Coronary artery (tissue), 2 donors: ENCODE measurements at regions not wholly inside any gene's neighbourhood (a gene's known extent, or its start where the extent isn't known, plus 50 kb on each side); places are given as distances from the start of the nearest gene placed in this dataset.

ENCODE experiments used
- DNase-seq: peaks from one replicate; pipeline ENCODE4 v3.0.0-alpha.2; 2017; ENCODE audit warnings: low spot score
- H3K27ac ChIP-seq, 2 donors: fragments of 200-600 bp; sonication (generic); one replicate each; pipeline ENCODE4 v1.5.1; 2016 to 2019
- H3K4me3 ChIP-seq: fragments of 200-600 bp; sonication (generic); 2 replicates; pipeline ENCODE4 v1.5.1; 2016; ENCODE audit warnings: mild to moderate bottlenecking, moderate library complexity
- TF ChIP-seq, protein P1 (sequence below): fragments of 200-600 bp; sonication (generic); IDR thresholded peaks from one replicate; pipeline ENCODE4 v1.5.1; 2019; ENCODE audit warnings: antibody characterized with exemption

DNA sequence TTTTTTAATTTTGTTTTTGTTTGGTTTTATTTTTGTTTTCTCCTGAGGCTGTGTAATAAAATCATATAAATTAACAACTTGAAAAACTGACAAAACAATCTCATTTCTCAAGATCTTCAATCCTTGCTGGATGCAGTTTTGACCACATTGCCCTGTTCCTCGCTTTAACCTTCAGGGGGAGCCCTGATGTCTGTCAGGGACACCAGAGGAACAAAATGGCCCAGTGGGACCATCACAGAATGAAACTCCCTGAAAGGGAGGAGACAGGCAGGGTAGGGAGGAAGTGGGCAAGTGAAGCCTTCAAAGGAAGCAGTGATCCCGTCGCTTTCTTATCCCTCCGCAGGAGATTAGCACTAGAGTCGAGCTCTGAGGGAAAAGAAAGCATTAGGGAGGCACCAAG is 274.9 kb upstream of the LDB2 start:
- Histone ChIP-seq H3K27ac (no peak overlapping the region), H3K4me3 (no peak overlapping the region)
- no peak for DNase-seq
- TF ChIP-seq, protein P1, sequence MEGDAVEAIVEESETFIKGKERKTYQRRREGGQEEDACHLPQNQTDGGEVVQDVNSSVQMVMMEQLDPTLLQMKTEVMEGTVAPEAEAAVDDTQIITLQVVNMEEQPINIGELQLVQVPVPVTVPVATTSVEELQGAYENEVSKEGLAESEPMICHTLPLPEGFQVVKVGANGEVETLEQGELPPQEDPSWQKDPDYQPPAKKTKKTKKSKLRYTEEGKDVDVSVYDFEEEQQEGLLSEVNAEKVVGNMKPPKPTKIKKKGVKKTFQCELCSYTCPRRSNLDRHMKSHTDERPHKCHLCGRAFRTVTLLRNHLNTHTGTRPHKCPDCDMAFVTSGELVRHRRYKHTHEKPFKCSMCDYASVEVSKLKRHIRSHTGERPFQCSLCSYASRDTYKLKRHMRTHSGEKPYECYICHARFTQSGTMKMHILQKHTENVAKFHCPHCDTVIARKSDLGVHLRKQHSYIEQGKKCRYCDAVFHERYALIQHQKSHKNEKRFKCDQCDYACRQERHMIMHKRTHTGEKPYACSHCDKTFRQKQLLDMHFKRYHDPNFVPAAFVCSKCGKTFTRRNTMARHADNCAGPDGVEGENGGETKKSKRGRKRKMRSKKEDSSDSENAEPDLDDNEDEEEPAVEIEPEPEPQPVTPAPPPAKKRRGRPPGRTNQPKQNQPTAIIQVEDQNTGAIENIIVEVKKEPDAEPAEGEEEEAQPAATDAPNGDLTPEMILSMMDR: no peak

DNA sequence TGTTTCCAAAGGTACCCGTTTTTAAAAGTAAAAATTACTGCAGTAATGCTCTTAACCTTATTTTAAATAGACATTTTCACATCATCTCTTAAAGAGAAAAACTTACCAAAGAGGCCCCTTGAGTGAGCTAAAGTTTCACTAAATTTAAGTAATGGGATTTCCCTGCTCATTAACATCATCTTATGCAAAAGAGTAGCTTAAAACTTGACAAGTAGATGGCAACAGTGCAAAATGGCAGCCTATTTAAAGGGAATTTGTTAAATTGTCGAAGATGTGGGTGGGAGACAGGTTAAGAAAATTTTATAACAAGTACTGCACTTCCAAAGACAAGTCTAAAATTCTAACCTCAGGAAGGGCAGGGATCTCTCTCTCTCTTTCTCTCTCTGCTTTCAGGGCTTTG is 271.7 kb upstream of the LDB2 start:
- Histone ChIP-seq H3K4me3 (no peak overlapping the region), H3K27ac (no peak overlapping the region)
- TF ChIP-seq, protein P1: no peak
- no peak for DNase-seq

DNA sequence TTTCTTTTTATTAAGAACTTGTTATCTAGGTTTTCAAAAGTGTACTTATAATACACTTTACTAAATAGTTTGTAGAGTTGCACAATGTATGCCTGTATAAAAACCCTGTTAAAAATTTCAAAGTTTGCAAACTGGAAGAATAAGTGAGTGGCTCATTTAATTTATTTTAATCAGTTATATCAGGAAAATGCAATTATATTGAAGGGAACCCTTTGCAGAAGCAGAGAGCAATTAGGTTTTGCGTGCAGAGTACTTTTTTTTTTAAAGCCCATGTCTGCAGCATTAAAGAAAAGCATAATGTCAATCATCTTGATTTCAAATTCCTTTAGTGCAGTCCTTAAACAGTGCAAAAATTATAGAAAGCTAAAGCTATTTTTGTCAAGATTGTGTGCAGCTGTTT is 271.3 kb upstream of the LDB2 start:
- TF ChIP-seq, protein P1: no peak
- Histone ChIP-seq H3K4me3 (no peak overlapping the region), H3K27ac (no peak overlapping the region)
- DNase-seq: no peak

DNA sequence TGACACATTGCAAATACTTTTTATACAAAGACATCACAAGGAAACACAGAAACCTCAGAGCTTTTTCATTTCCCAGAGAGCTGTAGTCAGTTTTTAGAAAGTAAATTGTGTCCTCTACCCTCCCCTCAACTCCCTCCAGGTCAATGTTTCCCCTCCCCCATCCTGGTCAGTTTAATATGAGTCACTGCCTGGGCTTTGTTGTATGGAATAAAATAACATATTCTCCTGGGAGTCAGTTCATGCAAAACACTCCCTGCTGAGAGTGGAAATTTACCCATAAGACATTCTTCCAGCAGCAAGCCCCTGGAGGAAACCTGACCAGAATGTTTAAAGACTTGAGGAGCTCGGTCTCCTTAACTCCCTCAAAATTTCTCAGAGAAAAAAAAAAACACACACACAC is 270.1 kb upstream of the LDB2 start:
- Histone ChIP-seq H3K4me3 (no peak overlapping the region), H3K27ac (peak overlapping the region; percentile 3 to 25)
- TF ChIP-seq, protein P1: no peak
- no peak for DNase-seq

DNA sequence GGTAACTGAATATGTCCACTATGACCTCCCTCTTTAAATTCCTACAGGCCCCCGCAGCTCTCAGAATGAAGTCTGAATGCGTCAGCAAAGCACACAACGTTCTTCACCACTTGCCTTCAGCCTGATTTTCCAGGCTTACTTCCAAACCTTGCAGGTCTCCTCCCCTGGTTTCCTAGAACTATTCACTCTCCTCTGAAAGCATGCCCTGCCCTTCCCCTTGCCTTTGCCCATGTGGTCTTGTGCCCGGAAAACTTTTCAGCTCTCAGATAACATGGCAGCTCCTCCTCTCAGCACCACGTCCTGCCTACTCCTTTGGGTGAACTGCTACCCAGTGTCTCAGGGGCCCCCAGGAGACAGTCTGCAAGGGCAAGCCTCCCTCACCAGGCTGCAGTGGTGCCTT is 268.5 kb upstream of the LDB2 start:
- Histone ChIP-seq H3K27ac (peak overlapping the region; percentile 45 to 59), H3K4me3 (no peak overlapping the region)
- no peak for DNase-seq
- TF ChIP-seq, protein P1: no peak

DNA sequence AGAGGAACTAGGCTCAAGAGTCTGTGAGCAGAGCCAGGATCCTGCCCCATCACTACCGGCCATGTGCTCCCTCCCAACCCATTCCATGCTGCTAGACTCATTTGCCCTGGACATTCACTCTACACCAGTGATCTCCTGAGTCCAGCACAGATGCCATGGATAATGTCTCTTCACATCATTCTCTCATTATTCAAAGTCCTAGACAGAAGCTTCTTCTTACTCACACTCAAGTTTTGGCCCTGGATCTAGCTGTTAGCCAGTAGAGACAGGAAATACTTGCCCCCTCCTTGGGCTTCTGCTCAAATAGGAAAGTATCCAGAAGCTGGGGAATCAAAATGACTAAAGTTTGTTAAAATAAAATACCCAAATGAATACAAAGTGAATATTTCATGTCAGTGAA is 266.8 kb upstream of the LDB2 start:
- DNase-seq: no peak
- H3K27ac ChIP-seq: no peak overlapping the region
- no peak overlapping the region for H3K4me3 ChIP-seq
- TF ChIP-seq, protein P1: no peak

DNA sequence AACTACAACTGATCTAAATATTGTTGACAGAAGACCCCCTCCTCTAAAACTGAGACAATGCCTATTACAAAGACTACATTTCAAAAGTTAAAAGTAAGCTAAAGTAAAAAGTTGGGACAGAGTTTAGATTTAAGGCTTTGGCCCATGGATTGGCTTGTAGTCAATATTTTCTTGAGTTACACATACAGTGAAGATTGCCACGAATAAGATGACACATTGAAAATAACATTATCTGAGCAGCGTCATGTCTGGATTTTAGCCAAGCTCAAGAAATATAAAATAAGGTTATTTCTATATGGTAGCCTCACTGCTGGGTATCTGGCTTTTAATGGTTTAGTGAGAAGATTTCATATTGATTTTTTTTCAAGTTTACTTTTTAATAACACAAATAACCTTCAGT is 266.2 kb upstream of the LDB2 start:
- DNase-seq: no peak
- H3K4me3 ChIP-seq: no peak overlapping the region
- TF ChIP-seq, protein P1: no peak

More for the DNA sequence above, 266.2 kb upstream of the LDB2 start:
- H3K27ac ChIP-seq: no peak overlapping the region
